ENCODE measurements at regions not wholly inside any gene's neighbourhood (a gene's known extent, or its start where the extent isn't known, plus 50 kb on each side); places are given as distances from the start of the nearest gene placed in this dataset.

GRCh38 chrX:110462957-110463356 lies 104.3 kb downstream of the RTL9 start:
- Histone ChIP-seq H3K9me3 (ENCODE audit: control insufficient read depth, insufficient read depth, low read depth, low read length) (no peaks in the 10 kb centered on the region), H3K4me1 (ENCODE audit: control insufficient read depth, extremely low read depth, insufficient read depth, low read length) (no peaks in the 10 kb centered on the region), H3K4me3 (replicated peaks in 1 of 4; ENCODE audit: control extremely low read depth in 1 of 4, insufficient read depth in 1 of 4, low read depth in 3 of 4, low read length in 4 of 4) (no peak overlapping the region), H3K79me2 (ENCODE audit: control insufficient read depth, insufficient read depth, low read length) (no peaks in the 10 kb centered on the region), H4K20me1 (ENCODE audit: control insufficient read depth, extremely low read depth, insufficient read depth, low read length) (no peaks in the 10 kb centered on the region), H3K36me3 (ENCODE audit: control insufficient read depth, insufficient read depth, low read length) (no peaks in the 10 kb centered on the region), H2AFZ (ENCODE audit: low read length) (no peak overlapping the region), H3K4me2 (ENCODE audit: extremely low read depth, insufficient read depth, low read length) (no peak overlapping the region), H3K9ac (ENCODE audit: insufficient read depth, low read length) (no peak overlapping the region), H3K27me3 (ENCODE audit: control insufficient read depth, insufficient read depth, low read length) (no peaks in the 10 kb centered on the region), H3K27ac (ENCODE audit: insufficient read depth, low read length) (no peak overlapping the region)
- DNase-seq (ENCODE audit: low read depth in 2 of 2): no peak
- TF ChIP-seq CTCF (conservative IDR thresholded peaks at IDR 0.05 in 1 of 2, IDR thresholded peaks at IDR 0.05 in 1 of 2; ENCODE audit: low read depth in 1 of 2, low read length in 2 of 2) (no peak), EZH2 (IDR thresholded peaks at IDR 0.05; ENCODE audit: low read length, missing control alignments) (no peak)

- H3K79me2 ChIP-seq (ENCODE audit: control insufficient read depth, insufficient read depth, low read length): no peaks in the 10 kb centered on the region
- H3K9ac ChIP-seq (ENCODE audit: insufficient read depth, low read length): no peak overlapping the region
- no peaks in the 10 kb centered on the region for H3K36me3 ChIP-seq (ENCODE audit: control insufficient read depth, insufficient read depth, low read length)
- TF ChIP-seq EZH2 (IDR thresholded peaks at IDR 0.05; ENCODE audit: low read length, missing control alignments): no peak
- TF ChIP-seq CTCF (conservative IDR thresholded peaks at IDR 0.05 in 1 of 2, IDR thresholded peaks at IDR 0.05 in 1 of 2; ENCODE audit: low read depth in 1 of 2, low read length in 2 of 2): no peak
- no peaks in the 10 kb centered on the region for H3K4me1 ChIP-seq (ENCODE audit: control insufficient read depth, extremely low read depth, insufficient read depth, low read length)
- H2AFZ ChIP-seq (ENCODE audit: low read length): no peak overlapping the region
- no peak overlapping the region for H3K4me2 ChIP-seq (ENCODE audit: extremely low read depth, insufficient read depth, low read length)
- no peaks in the 10 kb centered on the region for H4K20me1 ChIP-seq (ENCODE audit: control insufficient read depth, extremely low read depth, insufficient read depth, low read length)
- H3K9me3 ChIP-seq (ENCODE audit: control insufficient read depth, insufficient read depth, low read depth, low read length): no peaks in the 10 kb centered on the region
- H3K27ac ChIP-seq (ENCODE audit: insufficient read depth, low read length): no peak overlapping the region
- H3K4me3 ChIP-seq (replicated peaks in 1 of 4; ENCODE audit: control extremely low read depth in 1 of 4, insufficient read depth in 1 of 4, low read depth in 3 of 4, low read length in 4 of 4): no peak overlapping the region
- DNase-seq (ENCODE audit: low read depth in 2 of 2): no peak
- no peaks in the 10 kb centered on the region for H3K27me3 ChIP-seq (ENCODE audit: control insufficient read depth, insufficient read depth, low read length)
Observed at GRCh38 chrX:110466790-110467189, 108.1 kb downstream of the RTL9 start.

GRCh38 chrX:110472265-110472664 lies 113.6 kb downstream of the RTL9 start:
- H3K27ac ChIP-seq (ENCODE audit: insufficient read depth, low read length): no peak overlapping the region
- H4K20me1 ChIP-seq (ENCODE audit: control insufficient read depth, extremely low read depth, insufficient read depth, low read length): no peaks in the 10 kb centered on the region
- no peaks in the 10 kb centered on the region for H3K4me1 ChIP-seq (ENCODE audit: control insufficient read depth, extremely low read depth, insufficient read depth, low read length)
- TF ChIP-seq CTCF (conservative IDR thresholded peaks at IDR 0.05 in 1 of 2, IDR thresholded peaks at IDR 0.05 in 1 of 2; ENCODE audit: low read depth in 1 of 2, low read length in 2 of 2) (no peak), EZH2 (IDR thresholded peaks at IDR 0.05; ENCODE audit: low read length, missing control alignments) (no peak)
- H2AFZ ChIP-seq (ENCODE audit: low read length): no peak overlapping the region
- H3K4me2 ChIP-seq (ENCODE audit: extremely low read depth, insufficient read depth, low read length): no peak overlapping the region
- H3K9ac ChIP-seq (ENCODE audit: insufficient read depth, low read length): no peak overlapping the region
- no peaks in the 10 kb centered on the region for H3K79me2 ChIP-seq (ENCODE audit: control insufficient read depth, insufficient read depth, low read length)
- no peak for DNase-seq (ENCODE audit: low read depth in 2 of 2)
- H3K9me3 ChIP-seq (ENCODE audit: control insufficient read depth, insufficient read depth, low read depth, low read length): no peaks in the 10 kb centered on the region
- no peaks in the 10 kb centered on the region for H3K27me3 ChIP-seq (ENCODE audit: control insufficient read depth, insufficient read depth, low read length)
- H3K4me3 ChIP-seq (replicated peaks in 1 of 4; ENCODE audit: control extremely low read depth in 1 of 4, insufficient read depth in 1 of 4, low read depth in 3 of 4, low read length in 4 of 4): no peak overlapping the region
- no peaks in the 10 kb centered on the region for H3K36me3 ChIP-seq (ENCODE audit: control insufficient read depth, insufficient read depth, low read length)

Data from fibroblast of lung (primary cell).